ENCODE measurements at regions not wholly inside any gene's neighbourhood (a gene's known extent, or its start where the extent isn't known, plus 50 kb on each side); places are given as distances from the start of the nearest gene placed in this dataset.

GRCh38 chr18:44321868-44322590 is 358.7 kb upstream of the SETBP1 start:
- DNase-seq (ENCODE audit: insufficient read length, low spot score): no peak
- no peak for FAIRE-seq
- no peak for TF ChIP-seq CTCF (IDR thresholded peaks at IDR 0.05; ENCODE audit: insufficient read depth, missing control alignments)

- no peak for DNase-seq (ENCODE audit: insufficient read length, low spot score)
- no peak for FAIRE-seq
- TF ChIP-seq CTCF (IDR thresholded peaks at IDR 0.05; ENCODE audit: insufficient read depth, missing control alignments): no peak
Measured at GRCh38 chr18:44323125-44323524, 357.6 kb upstream of the SETBP1 start.

GRCh38 chr18:44324361-44324760 is 356.3 kb upstream of the SETBP1 start:
- TF ChIP-seq CTCF (IDR thresholded peaks at IDR 0.05; ENCODE audit: insufficient read depth, missing control alignments): no peak
- FAIRE-seq: no peak
- DNase-seq (ENCODE audit: insufficient read length, low spot score): no peak

- FAIRE-seq: no peak
- no peak for DNase-seq (ENCODE audit: insufficient read length, low spot score)
- peak; percentile 43 for TF ChIP-seq CTCF (IDR thresholded peaks at IDR 0.05; ENCODE audit: insufficient read depth, missing control alignments)
Measured at GRCh38 chr18:44325903-44326635, 354.6 kb upstream of the SETBP1 start.

GRCh38 chr18:44331656-44332570 is 348.8 kb upstream of the SETBP1 start:
- no peak for TF ChIP-seq CTCF (IDR thresholded peaks at IDR 0.05; ENCODE audit: insufficient read depth, missing control alignments)
- DNase-seq (ENCODE audit: insufficient read length, low spot score): no peak
- FAIRE-seq: no peak

DNA sequence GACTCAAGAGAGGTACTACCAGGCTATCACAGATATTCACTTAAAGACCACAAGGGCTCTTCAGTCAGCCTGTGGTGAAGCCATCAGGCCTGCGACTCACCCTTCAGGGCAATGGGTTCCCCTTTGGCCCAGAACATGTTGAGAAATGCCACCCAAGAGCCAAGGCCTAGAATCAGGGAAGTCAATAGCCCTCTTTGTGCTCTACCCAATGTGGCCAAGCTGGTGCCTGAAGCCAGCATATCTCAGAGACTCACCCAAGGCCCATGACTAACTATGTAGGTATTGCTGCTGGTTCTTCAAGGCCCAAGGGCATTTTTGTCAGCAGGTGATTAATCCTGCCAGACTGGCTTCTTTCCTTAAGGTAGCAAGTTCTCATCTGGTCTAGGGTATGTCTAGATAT is 338.9 kb upstream of the SETBP1 start:
- no peak for FAIRE-seq
- DNase-seq (ENCODE audit: insufficient read length, low spot score): no peak
- TF ChIP-seq CTCF (IDR thresholded peaks at IDR 0.05; ENCODE audit: insufficient read depth, missing control alignments): no peak

Measured in D721Med (cell line).